Adrenal gland (tissue), 5 donors: ENCODE measurements at regions not wholly inside any gene's neighbourhood (a gene's known extent, or its start where the extent isn't known, plus 50 kb on each side); places are given as distances from the start of the nearest gene placed in this dataset.
"Not testable (repeated sequence)": the region's sequence is repeated elsewhere in the genome, so short reads cannot be mapped to it uniquely, and the experiment has no call there.

Experiments
- POLR2A ChIP-seq, 2 donors: fragments of 450-650 bp; IDR thresholded peaks; one replicate each; pipeline ENCODE4 v1.6.1; 2017; ENCODE audit warnings: antibody characterized with exemption in 2 of 2, mild to moderate bottlenecking in 2 of 2, moderate library complexity in 1 of 2
- TF ChIP-seq, protein P1 (sequence below), 6 experiments: fragments of 450-650 bp in 4 of 6; fragments of 200-600 bp in 2 of 6; sonication (generic) in 1 of 6; IDR thresholded peaks; 1 replicate in 5 of 6; 2 replicates in 1 of 6; pipeline versions ENCODE4 v1.5.1 to v1.8.0; 2016 to 2021; ENCODE audit warnings: antibody characterized with exemption in 6 of 6, mild to moderate bottlenecking in 2 of 6, moderate library complexity in 1 of 6
- donor health status: DM: no; HTN: no; CAD: no.

GRCh38 chr17:30682280-30682679 is 142.2 kb downstream of the CRLF3 start:
- TF ChIP-seq POLR2A (IDR thresholded peaks at IDR 0.05): not testable (repeated sequence)
- TF ChIP-seq, protein P1, sequence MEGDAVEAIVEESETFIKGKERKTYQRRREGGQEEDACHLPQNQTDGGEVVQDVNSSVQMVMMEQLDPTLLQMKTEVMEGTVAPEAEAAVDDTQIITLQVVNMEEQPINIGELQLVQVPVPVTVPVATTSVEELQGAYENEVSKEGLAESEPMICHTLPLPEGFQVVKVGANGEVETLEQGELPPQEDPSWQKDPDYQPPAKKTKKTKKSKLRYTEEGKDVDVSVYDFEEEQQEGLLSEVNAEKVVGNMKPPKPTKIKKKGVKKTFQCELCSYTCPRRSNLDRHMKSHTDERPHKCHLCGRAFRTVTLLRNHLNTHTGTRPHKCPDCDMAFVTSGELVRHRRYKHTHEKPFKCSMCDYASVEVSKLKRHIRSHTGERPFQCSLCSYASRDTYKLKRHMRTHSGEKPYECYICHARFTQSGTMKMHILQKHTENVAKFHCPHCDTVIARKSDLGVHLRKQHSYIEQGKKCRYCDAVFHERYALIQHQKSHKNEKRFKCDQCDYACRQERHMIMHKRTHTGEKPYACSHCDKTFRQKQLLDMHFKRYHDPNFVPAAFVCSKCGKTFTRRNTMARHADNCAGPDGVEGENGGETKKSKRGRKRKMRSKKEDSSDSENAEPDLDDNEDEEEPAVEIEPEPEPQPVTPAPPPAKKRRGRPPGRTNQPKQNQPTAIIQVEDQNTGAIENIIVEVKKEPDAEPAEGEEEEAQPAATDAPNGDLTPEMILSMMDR (IDR thresholded peaks at IDR 0.05): not testable (repeated sequence)
